Pulmonary artery endothelial cell (primary cell): ENCODE measurements at regions not wholly inside any gene's neighbourhood (a gene's known extent, or its start where the extent isn't known, plus 50 kb on each side); places are given as distances from the start of the nearest gene placed in this dataset.
A peak's percentile ranks its signal among the peaks of the same experiment; 100 is the strongest.

ENCODE experiments used
- DNase-seq: peaks from one replicate; pipeline ENCODE4 v3.0.0-alpha.2; 2011; ENCODE audit warnings: low read depth, low spot score

- no peak for DNase-seq
Observed at GRCh38 chr2:216320852-216321251, 51.4 kb downstream of the MARCHF4 start.

GRCh38 chr2:216319771-216320170 lies 52.5 kb downstream of the MARCHF4 start:
- no peak for DNase-seq

- DNase-seq = no peak
Observed at GRCh38 chr2:216318521-216318874, 53.8 kb downstream of the MARCHF4 start.

GRCh38 chr2:216317831-216318520 lies 54.3 kb downstream of the MARCHF4 start:
- DNase-seq = no peak

GRCh38 chr2:216316743-216317142 lies 55.5 kb downstream of the MARCHF4 start:
- DNase-seq = no peak

GRCh38 chr2:216315802-216316603 lies 56.3 kb downstream of the MARCHF4 start:
- no peak for DNase-seq

GRCh38 chr2:216312441-216312840 lies 59.8 kb downstream of the MARCHF4 start:
- DNase-seq = no peak

- DNase-seq = no peak
Observed at GRCh38 chr2:216308576-216308975, 63.7 kb downstream of the MARCHF4 start.

- DNase-seq = no peak
Observed at GRCh38 chr2:216307496-216307895, 64.8 kb downstream of the MARCHF4 start.

GRCh38 chr2:216306868-216307267 lies 65.4 kb downstream of the MARCHF4 start:
- DNase-seq = no peak

GRCh38 chr2:216305574-216305973 lies 66.7 kb downstream of the MARCHF4 start:
- no peak for DNase-seq

- DNase-seq = no peak
Observed at GRCh38 chr2:216302981-216303676, 69.2 kb downstream of the MARCHF4 start.

- no peak for DNase-seq
Observed at GRCh38 chr2:216300906-216301305, 71.4 kb downstream of the MARCHF4 start.

GRCh38 chr2:216299588-216299987 lies 72.7 kb downstream of the MARCHF4 start:
- DNase-seq = no peak

- peak; percentile 36 for DNase-seq
Observed at GRCh38 chr2:216298719-216299495, 73.4 kb downstream of the MARCHF4 start.

GRCh38 chr2:216296856-216297255 lies 75.4 kb downstream of the MARCHF4 start:
- DNase-seq = no peak

- no peak for DNase-seq
Observed at GRCh38 chr2:216294305-216294704, 78.0 kb downstream of the MARCHF4 start.

GRCh38 chr2:216293883-216294282 lies 78.4 kb downstream of the MARCHF4 start:
- DNase-seq = no peak

GRCh38 chr2:216292886-216293301 lies 79.4 kb downstream of the MARCHF4 start:
- DNase-seq = no peak

- DNase-seq = no peak
Observed at GRCh38 chr2:216292475-216292874, 79.8 kb downstream of the MARCHF4 start.

GRCh38 chr2:216289470-216289869 lies 82.8 kb downstream of the MARCHF4 start:
- no peak for DNase-seq

GRCh38 chr2:216287251-216287650 lies 85.0 kb downstream of the MARCHF4 start:
- DNase-seq = no peak
